ENCODE measurements at regions not wholly inside any gene's neighbourhood (a gene's known extent, or its start where the extent isn't known, plus 50 kb on each side); places are given as distances from the start of the nearest gene placed in this dataset.
A peak's percentile ranks its signal among the peaks of the same experiment; 100 is the strongest.
"Not testable (repeated sequence)": the region's sequence is repeated elsewhere in the genome, so short reads cannot be mapped to it uniquely, and the experiment has no call there.

DNA sequence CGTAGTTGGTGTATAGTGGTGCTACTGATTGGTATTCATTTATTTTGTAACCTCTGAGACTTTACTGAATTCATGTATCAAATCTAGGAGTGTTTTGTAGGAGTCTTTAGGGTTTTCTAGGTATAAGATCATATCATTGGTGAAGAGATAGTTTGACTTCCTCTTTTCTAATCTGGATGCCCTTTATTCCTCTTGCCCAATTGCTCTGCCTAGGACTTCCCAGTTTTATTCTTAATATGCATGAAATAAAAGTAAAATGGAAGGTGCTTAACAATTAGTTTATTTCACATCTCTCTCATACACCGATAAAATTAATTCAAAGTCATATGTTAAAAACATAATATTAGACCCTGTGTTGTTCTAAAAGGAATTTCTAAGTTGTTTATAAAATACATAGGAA is 95.2 kb downstream of the CCDC74A start:
- not testable (repeated sequence) for DNase-seq (ENCODE audit: low read depth); H3K4me3 ChIP-seq (ENCODE audit: low read depth, low read length)

DNA sequence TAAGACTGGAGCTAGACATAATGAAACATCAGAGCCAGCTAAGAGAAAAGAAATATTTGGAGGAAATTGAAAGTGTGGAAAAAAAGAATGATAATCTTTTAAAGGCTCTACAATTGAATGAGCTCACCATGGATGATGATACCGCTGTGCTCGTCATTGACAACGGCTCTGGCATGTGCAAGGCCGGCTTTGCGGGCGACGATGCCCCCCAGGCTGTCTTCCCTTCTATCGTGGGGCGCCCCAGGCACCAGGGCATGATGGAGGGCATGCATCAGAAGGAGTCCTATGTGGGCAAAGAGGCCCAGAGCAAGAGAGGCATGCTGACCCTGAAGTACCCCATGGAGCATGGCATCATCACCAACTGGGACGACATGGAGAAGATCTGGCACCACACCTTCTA is 98.3 kb downstream of the CCDC74A start:
- H3K4me3 ChIP-seq (ENCODE audit: low read depth, low read length); DNase-seq (ENCODE audit: low read depth): not testable (repeated sequence)

DNA sequence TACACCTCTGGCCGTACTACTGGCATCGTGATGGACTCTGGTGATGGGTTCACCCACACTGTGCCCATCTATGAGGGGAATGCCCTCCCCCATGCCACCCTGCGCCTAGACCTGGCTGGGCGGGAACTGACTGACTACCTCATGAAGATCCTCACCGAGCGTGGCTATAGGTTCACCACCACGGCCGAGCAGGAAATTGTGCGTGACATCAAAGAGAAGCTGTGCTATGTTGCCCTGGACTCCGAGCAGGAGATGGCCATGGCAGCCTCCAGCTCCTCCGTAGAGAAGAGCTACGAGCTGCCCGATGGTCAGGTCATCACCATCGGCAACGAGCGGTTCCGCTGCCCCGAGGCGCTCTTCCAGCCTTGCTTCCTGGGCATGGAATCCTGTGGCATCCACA is 98.9 kb downstream of the CCDC74A start:
- not testable (repeated sequence) for DNase-seq (ENCODE audit: low read depth); H3K4me3 ChIP-seq (ENCODE audit: low read depth, low read length)

DNA sequence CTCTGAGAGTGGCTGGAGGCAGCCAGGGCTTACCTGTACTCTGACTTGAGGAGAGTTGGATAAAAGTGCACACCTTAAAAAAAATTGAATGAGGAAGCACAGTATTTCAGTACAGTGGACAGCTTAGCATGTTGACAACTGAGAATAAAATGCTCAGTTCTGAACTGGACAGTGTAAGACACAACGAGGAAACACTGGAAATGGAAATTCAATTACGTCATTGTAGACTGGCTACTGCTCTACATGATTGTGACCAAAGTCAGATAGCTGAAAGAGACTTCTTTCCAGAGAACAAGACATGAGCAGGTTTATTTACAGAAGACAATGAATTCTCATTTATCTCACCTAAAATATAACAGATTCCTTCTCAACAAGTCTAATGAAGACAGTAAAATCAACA is 100.1 kb downstream of the CCDC74A start:
- DNase-seq (ENCODE audit: low read depth), result not testable (repeated sequence)

DNA sequence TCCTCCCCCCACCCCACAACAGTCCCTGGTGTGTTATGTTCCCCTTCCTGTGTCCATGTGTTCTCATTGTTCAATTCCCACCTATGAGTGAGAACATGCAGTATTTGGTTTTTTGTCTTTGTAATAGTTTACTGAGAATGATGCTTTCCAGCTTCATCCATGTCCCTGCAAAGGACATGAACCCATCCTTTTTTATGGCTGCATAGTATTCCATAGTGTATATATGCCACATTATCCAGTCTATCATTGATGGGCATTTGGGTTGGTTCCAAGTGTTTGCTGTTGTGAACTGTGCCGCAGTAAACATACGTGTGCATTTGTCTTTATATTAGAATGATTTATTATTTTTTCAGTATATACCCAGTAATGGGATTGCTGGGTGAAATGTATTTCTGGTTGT is 104.0 kb downstream of the CCDC74A start:
- not testable (repeated sequence) for H3K4me3 ChIP-seq (ENCODE audit: low read depth, low read length); DNase-seq (ENCODE audit: low read depth)

More for the DNA sequence above, 100.1 kb downstream of the CCDC74A start:
- not testable (repeated sequence) for H3K4me3 ChIP-seq (ENCODE audit: low read depth, low read length)

DNA sequence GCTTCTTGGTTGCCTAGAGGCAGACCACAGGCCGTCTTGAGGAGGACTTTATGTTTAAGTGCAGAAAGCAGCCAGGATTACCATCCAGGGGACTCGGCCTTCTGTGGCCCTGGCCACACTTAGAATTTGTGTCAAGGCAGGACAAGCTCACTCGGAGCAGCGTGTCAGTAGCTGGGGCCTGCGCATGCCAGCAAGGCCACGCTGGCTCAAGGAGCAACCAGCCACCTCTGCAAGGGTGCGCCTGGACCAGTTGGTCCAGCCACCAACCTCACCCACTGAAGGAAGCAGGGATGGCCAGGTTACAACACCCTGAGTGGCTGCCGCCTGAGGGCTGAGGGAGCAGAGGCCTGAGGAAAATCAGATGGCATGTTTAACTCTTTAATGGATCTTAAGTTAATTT is 105.7 kb downstream of the CCDC74A start:
- H3K4me3 ChIP-seq (ENCODE audit: low read depth, low read length); DNase-seq (ENCODE audit: low read depth): not testable (repeated sequence)

DNA sequence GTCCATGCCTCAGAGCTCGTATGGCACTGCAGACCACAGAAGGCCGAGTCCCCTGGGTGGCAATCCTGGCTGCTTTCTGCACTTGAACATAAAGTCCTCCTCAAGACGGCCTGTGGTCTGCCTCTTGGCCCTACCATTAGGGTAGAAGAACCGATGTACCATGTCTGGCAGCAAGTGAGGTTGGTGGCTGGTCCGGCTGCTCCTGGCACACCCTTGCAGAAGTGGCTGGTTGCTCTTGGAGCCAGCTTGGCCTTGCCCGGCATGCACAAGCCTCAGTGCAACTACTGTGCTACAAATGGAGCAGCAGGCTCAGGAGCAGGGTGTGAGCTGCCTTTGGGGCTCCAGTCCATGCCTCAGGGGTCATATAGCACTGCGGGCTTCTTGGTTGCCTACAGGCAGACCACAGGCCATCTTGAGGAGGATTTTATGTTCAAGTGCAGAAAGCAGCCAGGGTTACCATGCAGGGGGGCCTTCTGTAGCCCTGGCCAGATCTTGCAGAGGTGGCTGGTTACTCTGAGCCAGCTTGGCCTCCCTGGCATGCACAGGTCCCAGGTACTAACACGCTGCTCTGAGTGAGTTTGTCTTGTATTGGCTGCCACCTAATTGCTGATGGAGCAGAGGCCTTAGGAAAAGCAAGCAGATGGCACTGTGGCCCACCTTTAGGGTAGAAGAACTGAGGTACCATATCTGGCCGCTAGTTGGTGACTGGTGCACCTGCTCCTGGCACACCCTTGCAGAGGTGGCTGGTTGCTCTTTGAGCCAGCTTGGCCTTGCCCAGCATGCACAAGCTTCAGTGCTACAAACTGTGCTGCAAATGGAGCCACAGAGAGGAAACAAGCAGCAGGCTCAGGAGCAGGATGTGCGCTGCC is 106.4 kb downstream of the CCDC74A start:
- not testable (repeated sequence) for H3K4me3 ChIP-seq (ENCODE audit: low read depth, low read length); DNase-seq (ENCODE audit: low read depth)

DNA sequence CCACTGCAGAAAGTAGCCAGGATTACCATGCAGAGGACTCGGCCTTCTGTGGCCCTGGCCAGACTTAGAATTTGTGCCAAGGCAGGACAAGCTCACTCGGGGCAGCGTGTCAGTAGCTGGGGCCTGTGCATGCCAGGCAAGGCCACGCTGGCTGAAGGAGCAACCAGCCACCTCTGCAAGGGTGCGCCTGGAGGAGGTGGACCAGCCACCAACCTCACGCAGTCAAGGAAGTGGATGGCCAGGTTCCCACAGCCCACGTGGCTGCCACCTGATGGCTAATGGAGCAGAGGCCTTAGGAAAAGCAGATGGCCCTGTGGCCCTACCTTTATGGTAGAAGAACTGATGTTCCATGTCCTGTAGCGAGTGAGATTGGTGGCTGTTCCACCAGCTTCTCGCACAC is 107.9 kb downstream of the CCDC74A start:
- TF ChIP-seq, protein P1, sequence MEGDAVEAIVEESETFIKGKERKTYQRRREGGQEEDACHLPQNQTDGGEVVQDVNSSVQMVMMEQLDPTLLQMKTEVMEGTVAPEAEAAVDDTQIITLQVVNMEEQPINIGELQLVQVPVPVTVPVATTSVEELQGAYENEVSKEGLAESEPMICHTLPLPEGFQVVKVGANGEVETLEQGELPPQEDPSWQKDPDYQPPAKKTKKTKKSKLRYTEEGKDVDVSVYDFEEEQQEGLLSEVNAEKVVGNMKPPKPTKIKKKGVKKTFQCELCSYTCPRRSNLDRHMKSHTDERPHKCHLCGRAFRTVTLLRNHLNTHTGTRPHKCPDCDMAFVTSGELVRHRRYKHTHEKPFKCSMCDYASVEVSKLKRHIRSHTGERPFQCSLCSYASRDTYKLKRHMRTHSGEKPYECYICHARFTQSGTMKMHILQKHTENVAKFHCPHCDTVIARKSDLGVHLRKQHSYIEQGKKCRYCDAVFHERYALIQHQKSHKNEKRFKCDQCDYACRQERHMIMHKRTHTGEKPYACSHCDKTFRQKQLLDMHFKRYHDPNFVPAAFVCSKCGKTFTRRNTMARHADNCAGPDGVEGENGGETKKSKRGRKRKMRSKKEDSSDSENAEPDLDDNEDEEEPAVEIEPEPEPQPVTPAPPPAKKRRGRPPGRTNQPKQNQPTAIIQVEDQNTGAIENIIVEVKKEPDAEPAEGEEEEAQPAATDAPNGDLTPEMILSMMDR (IDR thresholded peaks at IDR 0.05; ENCODE audit: insufficient read depth, low read length), result no peak
- H3K4me3 ChIP-seq (ENCODE audit: low read depth, low read length), result no peak overlapping the region
- DNase-seq (ENCODE audit: low read depth), result no peak

DNA sequence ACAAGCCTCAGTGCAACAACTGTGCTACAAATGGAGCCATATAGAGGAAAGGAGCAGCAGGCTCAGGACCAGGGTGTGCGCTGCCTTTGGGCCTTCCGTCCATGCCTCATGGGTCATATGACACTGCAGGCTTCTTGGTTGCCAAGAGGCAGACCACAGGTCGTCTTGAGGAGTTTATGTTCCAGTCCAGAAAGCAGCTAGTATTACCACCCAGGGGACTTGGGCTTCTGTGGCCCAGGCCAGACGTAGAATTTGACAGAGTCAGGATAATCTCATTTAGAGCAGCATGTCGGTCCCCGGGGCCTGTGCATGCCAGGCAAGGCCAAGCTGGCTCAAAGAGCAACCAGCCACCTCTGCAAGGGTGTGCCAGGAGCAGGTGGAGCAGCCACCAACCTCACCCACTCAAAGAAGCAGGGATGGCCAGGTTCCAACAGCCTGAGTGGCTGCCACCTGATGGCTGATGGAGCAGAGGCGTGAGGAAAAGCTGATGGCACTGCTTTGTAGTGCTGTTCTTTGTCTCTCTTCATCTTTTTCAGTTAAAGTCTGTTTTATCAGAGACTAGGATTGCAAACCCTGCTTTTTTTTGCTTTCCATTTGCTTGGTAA is 109.1 kb downstream of the CCDC74A start:
- H3K4me3 ChIP-seq (ENCODE audit: low read depth, low read length); DNase-seq (ENCODE audit: low read depth): not testable (repeated sequence)

DNA sequence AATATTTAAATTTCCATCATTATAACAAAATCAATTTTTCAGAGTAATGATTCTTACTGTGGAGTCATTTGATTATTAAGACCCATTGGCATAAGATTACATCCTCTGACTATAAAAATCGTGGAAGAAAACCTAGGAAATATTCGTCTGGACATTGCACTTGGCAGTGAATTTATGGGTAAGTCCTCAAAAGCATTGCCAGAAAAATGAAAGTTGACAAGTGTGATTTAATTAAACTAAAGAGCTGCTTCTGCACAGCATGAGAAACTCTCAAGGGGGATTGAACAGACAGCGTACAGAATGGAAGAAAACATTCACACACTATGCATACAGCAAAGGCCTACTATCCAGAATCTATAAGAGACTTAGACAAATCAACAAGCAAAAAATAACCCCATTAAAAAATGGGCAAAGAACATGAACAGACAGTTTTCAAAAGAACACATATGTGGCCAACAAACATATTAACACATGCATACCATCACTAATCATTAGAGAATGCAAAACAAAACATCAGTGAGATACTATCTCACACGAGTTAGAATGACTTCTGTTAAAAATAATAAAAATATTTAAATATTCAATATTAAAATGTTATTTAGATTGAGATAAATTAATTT is 111.4 kb downstream of the CCDC74A start:
- H3K4me3 ChIP-seq (ENCODE audit: low read depth, low read length); DNase-seq (ENCODE audit: low read depth): not testable (repeated sequence)

DNA sequence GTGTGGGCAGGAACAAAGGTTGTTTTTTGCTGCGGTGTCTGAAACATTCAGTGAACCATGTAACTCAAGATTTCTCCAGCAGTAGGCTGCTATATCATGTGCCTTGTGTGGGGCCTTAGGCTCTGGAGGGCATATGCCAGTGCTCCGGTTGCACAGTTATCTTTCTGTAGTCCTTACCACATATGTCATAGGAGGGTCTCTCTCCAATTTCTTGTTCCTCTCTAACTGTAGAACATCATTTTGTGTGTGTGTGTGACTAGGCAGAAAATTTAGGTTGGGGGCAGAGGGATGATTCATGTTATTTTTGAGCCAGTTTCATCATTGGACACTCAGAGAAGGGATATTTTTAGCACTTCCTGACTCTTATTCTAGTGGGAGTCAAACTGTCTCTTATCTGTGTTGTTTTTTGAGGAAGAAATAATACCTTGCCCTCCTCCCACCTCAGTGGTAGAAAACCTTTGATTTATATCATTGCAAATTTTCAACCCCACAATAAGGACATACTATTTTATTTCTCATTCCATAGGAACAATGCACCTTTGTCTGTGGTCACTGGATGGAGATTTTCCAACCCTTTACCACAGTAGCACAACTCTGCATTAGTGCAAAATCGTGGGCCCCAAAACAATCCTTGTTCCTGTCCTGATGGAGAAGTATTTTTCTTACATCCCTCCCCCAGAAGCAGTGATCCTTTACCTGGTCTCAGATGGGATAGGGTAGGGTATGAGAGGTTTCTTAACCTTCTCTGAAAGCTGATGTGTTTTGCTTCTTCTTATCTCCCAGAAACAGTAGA is 113.9 kb downstream of the CCDC74A start:
- peak; percentile 31 for DNase-seq (ENCODE audit: low read depth)
- no peak overlapping the region for H3K4me3 ChIP-seq (ENCODE audit: low read depth, low read length)
- TF ChIP-seq, protein P1 (IDR thresholded peaks at IDR 0.05; ENCODE audit: insufficient read depth, low read length), result no peak

DNA sequence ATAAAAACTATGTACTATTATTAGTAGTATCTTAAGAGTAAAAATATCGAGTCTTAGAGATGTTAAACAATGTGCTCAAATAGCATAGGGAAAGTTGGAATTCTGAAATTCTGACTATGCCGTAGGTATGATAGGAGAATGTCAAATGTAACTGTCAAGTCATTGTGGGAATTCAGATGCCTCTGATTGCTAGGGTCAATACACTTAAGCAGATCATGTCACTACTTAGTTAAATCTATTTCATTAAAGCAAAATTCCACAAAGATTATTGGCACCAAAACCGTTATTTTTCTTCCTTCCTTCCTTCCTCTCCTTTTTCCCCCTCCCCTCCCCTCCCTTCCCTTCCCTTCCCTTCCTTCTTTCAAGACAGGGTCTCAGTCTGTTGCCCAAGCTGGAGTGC is 115.5 kb downstream of the CCDC74A start:
- H3K4me3 ChIP-seq (ENCODE audit: low read depth, low read length); DNase-seq (ENCODE audit: low read depth): not testable (repeated sequence)
